NCI-H446 treated with DMSO at 0.1 percent for 48 hours (cell line): ENCODE measurements at regions not wholly inside any gene's neighbourhood (a gene's known extent, or its start where the extent isn't known, plus 50 kb on each side); places are given as distances from the start of the nearest gene placed in this dataset.
A peak's percentile ranks its signal among the peaks of the same experiment; 100 is the strongest.
"Not testable (repeated sequence)": the region's sequence is repeated elsewhere in the genome, so short reads cannot be mapped to it uniquely, and the experiment has no call there.

Source experiments
- DNase-seq: peaks from one replicate; lab custom pipeline; 2025; lab: John Stamatoyannopoulos, UW

DNA sequence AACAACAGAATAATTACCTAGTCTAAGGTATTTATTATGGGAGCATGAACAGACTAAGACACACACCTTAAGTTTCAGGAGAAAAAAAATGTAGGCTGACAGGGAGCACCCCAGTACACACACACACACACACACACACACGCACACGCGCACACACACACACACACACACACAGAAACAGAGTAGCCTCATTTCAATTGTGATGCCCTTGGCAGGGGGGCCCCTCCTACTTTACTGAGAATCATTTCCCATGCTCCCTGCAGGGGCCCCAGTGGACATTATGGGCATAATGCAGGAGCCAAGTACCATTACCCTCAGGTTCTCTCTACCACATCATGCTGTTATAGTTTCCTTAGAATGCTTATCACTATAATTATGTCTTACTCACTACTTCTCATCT lies 104.9 kb downstream of the CDC7 start:
- DNase-seq = no peak

DNA sequence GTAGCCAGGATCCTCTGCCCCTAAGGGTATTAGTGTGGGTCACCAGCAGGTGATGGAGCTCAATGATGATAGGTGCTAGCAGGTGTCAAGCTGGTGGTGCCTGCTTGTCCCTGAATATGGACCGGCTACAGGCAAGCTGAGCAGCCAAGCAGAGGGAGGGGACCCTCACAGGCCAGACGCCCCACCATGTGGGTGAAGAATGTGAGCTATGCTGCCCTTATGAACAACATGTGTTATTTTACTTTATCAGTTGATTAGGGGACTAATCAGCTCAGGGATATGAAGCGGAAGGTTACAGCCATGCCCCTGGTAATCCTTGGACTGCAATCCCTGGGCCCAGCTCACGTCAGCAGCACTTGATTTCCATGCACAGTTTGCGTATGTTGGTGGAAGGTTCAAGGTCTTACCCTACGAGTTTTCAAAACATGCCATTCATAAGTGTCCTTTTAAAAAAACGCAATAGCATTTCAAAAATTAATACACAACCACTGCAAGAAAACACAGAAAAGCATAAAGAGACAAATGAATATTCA lies 106.0 kb downstream of the CDC7 start:
- no peak for DNase-seq

DNA sequence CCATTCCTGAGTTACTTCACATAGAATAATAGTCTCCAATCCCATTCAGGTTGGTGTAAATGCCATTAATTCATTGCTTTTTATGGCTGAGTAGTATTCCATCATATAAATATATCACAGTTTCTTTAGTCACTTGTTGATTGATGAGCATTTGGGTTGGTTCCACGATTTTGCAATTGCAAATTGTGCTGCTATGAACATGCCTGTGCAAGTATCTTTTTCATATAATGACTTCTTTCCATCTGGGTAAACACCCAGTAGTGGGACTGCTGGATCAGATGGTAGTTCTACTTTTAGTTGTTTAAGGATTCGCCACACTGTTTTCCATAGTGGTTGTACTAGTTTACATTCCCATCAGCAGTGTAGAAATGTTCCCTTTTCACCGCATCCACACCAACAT lies 107.0 kb downstream of the CDC7 start:
- not testable (repeated sequence) for DNase-seq

DNA sequence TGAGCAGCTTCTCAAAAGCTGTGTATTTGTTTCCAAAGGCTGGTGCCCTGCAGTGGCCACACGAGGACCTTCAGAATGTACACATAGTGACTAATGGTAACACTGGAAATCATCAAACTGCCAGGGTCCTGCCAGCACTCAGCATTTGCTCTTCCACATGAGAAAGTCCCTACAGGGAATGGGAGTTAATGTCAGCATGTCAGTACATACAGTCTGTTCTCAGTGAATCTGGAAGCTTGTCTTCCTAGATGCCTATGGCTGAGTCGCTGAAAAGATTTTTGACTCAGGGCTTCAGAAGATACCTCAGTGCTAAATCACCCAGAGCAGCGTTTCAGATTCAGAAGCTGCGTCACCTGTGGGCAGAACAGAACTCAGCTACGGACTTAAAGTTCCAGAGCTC lies 108.2 kb downstream of the CDC7 start:
- no peak for DNase-seq

DNA sequence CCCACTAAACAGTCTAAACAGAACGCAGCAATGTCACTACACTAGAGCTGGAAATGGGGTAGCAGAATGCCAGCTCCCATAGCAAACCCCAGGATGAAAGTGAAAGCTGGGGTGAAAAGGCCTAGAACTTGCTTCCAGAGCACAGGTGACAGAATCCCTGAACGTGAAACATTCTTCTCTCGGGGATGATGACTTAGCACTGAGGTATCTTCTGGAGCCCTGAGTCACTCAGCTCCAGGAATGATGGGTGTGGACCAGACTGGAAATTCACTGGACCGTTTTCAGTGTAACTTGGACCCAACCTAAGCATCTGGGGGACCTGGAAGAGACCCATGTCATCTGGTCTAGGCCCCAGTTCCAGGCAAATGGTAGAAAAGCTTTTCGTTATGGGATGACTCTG lies 108.9 kb downstream of the CDC7 start:
- DNase-seq = no peak

DNA sequence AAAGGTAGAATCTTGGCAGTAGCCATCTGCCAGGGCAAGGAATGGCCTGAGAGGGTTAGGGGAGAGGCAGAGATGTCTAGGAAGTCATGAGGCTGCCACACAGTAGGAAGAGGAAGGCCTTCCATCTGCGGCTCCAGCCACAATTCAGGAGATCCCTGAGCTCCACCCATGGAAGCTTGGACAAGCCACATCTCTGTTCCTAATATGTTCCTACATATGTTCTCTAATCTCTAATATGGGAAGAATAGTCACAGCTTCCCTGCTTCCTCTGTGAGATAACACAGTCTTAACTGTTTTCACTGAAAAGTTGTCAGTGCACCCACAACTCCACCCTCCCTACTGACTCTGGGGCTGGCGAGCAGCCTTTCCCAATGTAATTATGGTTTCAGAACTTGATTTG lies 109.5 kb downstream of the CDC7 start:
- DNase-seq = no peak

GRCh38 chr1:91610789-91611188 lies 110.1 kb downstream of the CDC7 start:
- no peak for DNase-seq

DNA sequence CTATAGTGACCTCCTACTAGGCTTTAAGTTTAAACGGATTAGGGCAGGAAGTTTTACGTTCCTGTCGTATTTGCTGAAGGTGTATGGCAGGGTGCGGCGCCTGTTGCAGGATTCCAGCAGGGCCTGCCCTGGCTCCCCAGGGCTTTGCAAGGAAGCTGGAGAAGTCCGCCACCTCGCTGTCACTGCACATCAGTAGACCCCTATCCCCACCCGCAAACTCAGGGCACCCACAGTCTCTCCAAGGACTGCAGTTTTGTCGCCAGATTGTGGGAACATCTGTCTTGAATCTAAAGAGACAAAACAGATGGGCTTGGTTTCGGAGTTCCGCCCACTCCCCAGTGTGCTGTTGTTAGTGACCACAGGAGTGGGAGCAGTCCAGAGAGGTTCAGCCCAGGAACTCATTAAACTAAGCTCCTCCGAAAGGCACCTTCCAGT lies 110.8 kb downstream of the CDC7 start:
- DNase-seq = no peak

DNA sequence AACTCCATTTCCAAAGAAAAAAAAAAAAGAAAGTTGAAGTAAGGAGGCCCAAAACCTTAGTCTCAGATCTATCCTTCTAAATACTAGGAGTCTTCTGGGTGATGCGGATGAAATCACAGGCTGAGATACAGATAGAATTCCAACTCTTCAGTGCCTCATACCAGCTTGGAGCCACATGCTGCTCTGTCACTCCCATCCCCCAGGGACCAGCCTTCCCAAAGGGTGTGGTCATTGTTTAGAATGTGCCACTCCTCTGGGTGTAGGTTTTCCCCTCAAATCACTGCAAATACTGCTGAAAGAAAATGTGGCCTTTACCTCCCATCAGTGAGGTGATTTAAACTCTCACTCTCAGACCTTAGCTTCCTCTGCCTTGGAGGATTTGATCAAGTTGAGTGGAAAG lies 112.9 kb downstream of the CDC7 start:
- no peak for DNase-seq

DNA sequence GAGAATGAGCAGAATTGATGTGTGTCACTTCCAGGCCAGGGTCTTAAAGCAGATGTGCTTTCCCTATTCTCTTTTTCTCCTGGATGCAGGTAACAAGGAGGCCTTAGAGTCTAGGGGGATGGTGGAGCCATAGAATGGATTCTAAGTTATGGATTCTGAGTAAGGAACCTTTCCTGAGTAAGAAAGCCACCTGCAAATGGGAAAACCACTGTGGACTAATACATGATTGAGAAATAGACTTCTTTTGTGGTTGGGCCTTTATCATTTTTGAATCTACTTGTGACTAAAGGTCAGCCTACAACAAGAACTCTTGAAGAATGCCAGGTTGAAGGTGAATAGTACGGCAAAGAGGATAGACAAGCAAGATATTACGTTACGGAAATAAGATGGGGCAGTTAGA lies 116.1 kb downstream of the CDC7 start:
- no peak for DNase-seq

GRCh38 chr1:91617285-91617765 lies 116.7 kb downstream of the CDC7 start:
- DNase-seq = no peak

DNA sequence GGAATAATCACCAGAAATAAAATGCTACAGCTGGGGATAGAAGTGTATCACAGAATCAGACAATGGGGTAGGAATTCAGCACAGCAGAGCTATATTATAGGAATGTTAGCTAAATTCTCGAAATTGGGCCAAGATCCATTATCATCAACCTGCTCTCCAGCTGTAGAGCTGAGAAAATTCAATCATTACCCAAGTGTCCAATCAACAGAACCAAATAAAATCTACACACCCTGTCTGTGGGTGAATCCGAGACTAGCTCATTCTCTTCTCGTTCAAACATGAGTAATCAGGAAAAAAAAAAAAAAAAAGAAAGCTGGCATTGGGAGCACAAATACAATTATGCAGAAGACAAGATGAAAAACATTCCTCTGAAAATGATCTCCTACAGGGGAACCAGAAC lies 119.2 kb downstream of the CDC7 start:
- no peak for DNase-seq

- no peak for DNase-seq
Observed at GRCh38 chr1:91621360-91621759, 120.7 kb downstream of the CDC7 start.

DNA sequence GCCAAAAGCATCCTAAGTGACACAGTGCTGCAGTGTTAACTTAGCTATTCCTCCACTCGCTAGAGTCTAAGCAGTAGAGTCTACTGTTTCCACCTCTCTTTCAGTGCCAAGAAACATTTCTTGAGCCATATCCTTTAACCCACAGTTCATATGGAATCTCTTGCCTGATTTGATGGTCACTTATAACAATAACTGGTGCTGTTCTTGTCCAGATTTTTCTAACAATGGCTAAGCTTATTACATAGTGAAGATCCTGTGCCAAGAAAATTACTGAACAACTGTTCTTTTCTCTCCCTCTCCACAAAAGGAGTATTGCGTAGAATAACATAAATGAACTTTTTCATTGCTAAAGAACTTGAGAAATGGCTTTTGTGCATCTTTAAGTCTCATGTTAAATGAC lies 121.3 kb downstream of the CDC7 start:
- no peak for DNase-seq

- DNase-seq = peak; percentile 23
Observed at GRCh38 chr1:91622616-91623015, 122.0 kb downstream of the CDC7 start.

GRCh38 chr1:91623020-91623419 lies 122.4 kb downstream of the CDC7 start:
- DNase-seq = no peak

GRCh38 chr1:91624331-91624730 lies 123.7 kb downstream of the CDC7 start:
- no peak for DNase-seq
